Caco-2 (cell line): ENCODE measurements at regions not wholly inside any gene's neighbourhood (a gene's known extent, or its start where the extent isn't known, plus 50 kb on each side); places are given as distances from the start of the nearest gene placed in this dataset.

ENCODE experiments used
- BruUV-seq: library from RNA; stranded (reverse); fragments of 400-500 nt; replicated peaks from 2 replicates; lab custom pipeline; 2021; lab: Mats Ljungman, UMichigan
- CTCF ChIA-PET: fragments of 300-600 bp; sonication (Branson Sonifier 250); formaldehyde crosslinking; loops from one replicate; lab custom pipeline; 2022; ENCODE audit warnings: antibody characterized with exemption; lab: Charles Lee
- POLR2A ChIA-PET: fragments of 300-600 bp; sonication (Branson Sonifier 250); formaldehyde crosslinking; loops from one replicate; lab custom pipeline; 2022; ENCODE audit warnings: antibody characterized with exemption; lab: Charles Lee
- DNase-seq, 2 experiments: peaks; one replicate each; pipeline versions ENCODE4 v3.0.0 to v3.0.0-alpha.2; 2020 to 2022
- H3K27me3 ChIP-seq: replicated peaks from 2 replicates; pipeline ENCODE4 v1.6.0; 2011; ENCODE audit warnings: low read length; ENCODE audit not compliant: control insufficient read depth, insufficient read depth
- H3K36me3 ChIP-seq: 2 replicates; pipeline ENCODE4 v1.5.1; 2011; ENCODE audit warnings: low read length; ENCODE audit not compliant: control insufficient read depth, insufficient read depth
- H3K4me1 ChIP-seq: fragments of 250-450 bp; sonication (Bioruptor Pico); 2 replicates; pipeline ENCODE4 v1.5.1; 2020; ENCODE audit warnings: mild to moderate bottlenecking
- H3K4me3 ChIP-seq: 2 replicates; pipeline ENCODE4 v1.5.1; 2011; ENCODE audit warnings: low read depth, mild to moderate bottlenecking, control low read depth, low read length
- H3K9me3 ChIP-seq: fragments of 250-450 bp; sonication (Bioruptor Pico); 2 replicates; pipeline ENCODE4 v1.5.1; 2020; ENCODE audit warnings: mild to moderate bottlenecking, moderate library complexity
- H3K27ac Mint-ChIP-seq: one replicate; pipeline ENCODE4 v1.8.0; 2022; ENCODE audit warnings: mixed read lengths; ENCODE audit not compliant: unreplicated experiment
- H3K27me3 Mint-ChIP-seq: one replicate; pipeline ENCODE4 v1.8.0; 2022; ENCODE audit warnings: mixed read lengths; ENCODE audit not compliant: insufficient read depth, unreplicated experiment
- H3K36me3 Mint-ChIP-seq: one replicate; pipeline ENCODE4 v1.8.0; 2022; ENCODE audit warnings: mild to moderate bottlenecking, mixed read lengths; ENCODE audit not compliant: insufficient read depth, unreplicated experiment
- H3K4me1 Mint-ChIP-seq: one replicate; pipeline ENCODE4 v1.8.0; 2022; ENCODE audit warnings: low read depth, mixed read lengths; ENCODE audit not compliant: unreplicated experiment
- H3K4me3 Mint-ChIP-seq: one replicate; pipeline ENCODE4 v1.8.0; 2022; ENCODE audit warnings: mild to moderate bottlenecking, moderate library complexity, mixed read lengths; ENCODE audit not compliant: unreplicated experiment
- H3K9me3 Mint-ChIP-seq: one replicate; pipeline ENCODE4 v1.8.0; 2022; ENCODE audit warnings: mixed read lengths; ENCODE audit not compliant: unreplicated experiment
- CTCF ChIP-seq, 2 experiments: fragments of 200-600 bp in 1 of 2; IDR thresholded peaks; 1 replicate in 1 of 2; 2 replicates in 1 of 2; pipeline versions ENCODE4 v1.5.1 to v1.8.0; 2011 to 2022; ENCODE audit warnings: antibody characterized with exemption in 1 of 2, control low read depth in 1 of 2, inconsistent platforms in 1 of 2, low read depth in 1 of 2, low read length in 1 of 2, mild to moderate bottlenecking in 1 of 2, moderate library complexity in 1 of 2; ENCODE audit not compliant: insufficient read depth in 1 of 2, severe bottlenecking in 1 of 2, unreplicated experiment in 1 of 2
- intact Hi-C: fragments of 100-400 bp; cut with micrococcal nuclease; formaldehyde crosslinking; loops from one replicate; pipeline ENCODE4 v1.10.0; 2022; ENCODE audit not compliant: unreplicated experiment

GRCh38 chr2:6203291-6203959 is 511.2 kb downstream of the SOX11 start:
- intact Hi-C loops, result no loop called here
- Histone ChIP-seq H3K27me3 (no peaks in the 10 kb centered on the region; the same call in 1 of the 2 replicates), H3K4me1 (peaks cover 15% of the 10 kb centered on the region), H3K9me3 (0 out of 2 replicates have a peak, but pooled peaks cover 3% of the 10 kb centered on the region), H3K36me3 (no peaks in the 10 kb centered on the region), H3K4me3 (no peak overlapping the region)
- no peak for TF ChIP-seq CTCF (IDR thresholded peaks at IDR 0.05; ENCODE audit: insufficient read depth in 1 of 2, low read depth in 1 of 2, low read length in 1 of 2, severe bottlenecking in 1 of 2, unreplicated experiment in 1 of 2)
- ChIA-PET POLR2A (no interaction called here), CTCF (interaction anchor here (0.7 kb wide), 1 partner anchor 10 kb away, joined by 3 read pairs; no protein-coding TSS in a partner anchor)
- no peak for DNase-seq
- Mint-ChIP-seq H3K9me3 (peaks cover 24% of the 10 kb centered on the region), H3K36me3 (peaks cover 6% of the 10 kb centered on the region), H3K27me3 (no peaks in the 10 kb centered on the region), H3K4me3 (peak overlapping the region; percentile 53), H3K4me1 (peaks cover 12% of the 10 kb centered on the region), H3K27ac (peak overlapping the region; percentile 31)
- BruUV-seq, result no TSS peak

GRCh38 chr2:6206882-6207281 is 514.7 kb downstream of the SOX11 start:
- H3K27me3 Mint-ChIP-seq, result no peaks in the 10 kb centered on the region
- intact Hi-C loops, result no loop called here
- CTCF ChIA-PET, result no interaction called here

GRCh38 chr2:6211236-6211635 is 519.1 kb downstream of the SOX11 start:
- no TSS peak for BruUV-seq
- CTCF ChIA-PET, result no interaction called here
- H3K9me3 Mint-ChIP-seq, result peaks cover 26% of the 10 kb centered on the region
- H3K27me3 Mint-ChIP-seq, result no peaks in the 10 kb centered on the region
- H3K4me3 Mint-ChIP-seq, result no peak overlapping the region
- H3K36me3 Mint-ChIP-seq, result no peaks in the 10 kb centered on the region
- H3K4me1 Mint-ChIP-seq, result peaks cover 15% of the 10 kb centered on the region
- Histone ChIP-seq H3K4me1 (peaks cover 13% of the 10 kb centered on the region; the same call in 1 of the 2 replicates), H3K9me3 (no peaks in the 10 kb centered on the region; the same call in 1 of the 2 replicates), H3K27me3 (no peaks in the 10 kb centered on the region; the same call in 1 of the 2 replicates), H3K4me3 (no peak overlapping the region), H3K36me3 (no peaks in the 10 kb centered on the region)
- POLR2A ChIA-PET, result no interaction called here
- no peak for TF ChIP-seq CTCF (IDR thresholded peaks at IDR 0.05; ENCODE audit: insufficient read depth in 1 of 2, low read depth in 1 of 2, low read length in 1 of 2, severe bottlenecking in 1 of 2, unreplicated experiment in 1 of 2)
- no peak for DNase-seq
- H3K27ac Mint-ChIP-seq, result no peak overlapping the region
- intact Hi-C loops, result loop anchor here (10.0 kb wide), 1 partner anchor 276 kb away; no protein-coding TSS in a partner anchor

More at GRCh38 chr2:6206882-6207281, 514.7 kb downstream of the SOX11 start:
- no TSS peak for BruUV-seq
- H3K4me1 Mint-ChIP-seq, result peaks cover 18% of the 10 kb centered on the region
- no peaks in the 10 kb centered on the region; the same call in 1 of the 2 replicates for H3K27me3 ChIP-seq
- POLR2A ChIA-PET, result no interaction called here
- peaks cover 25% of the 10 kb centered on the region for H3K4me1 ChIP-seq
- H3K36me3 Mint-ChIP-seq, result peaks cover 6% of the 10 kb centered on the region
- no peak overlapping the region for H3K4me3 ChIP-seq
- DNase-seq, result no peak
- peaks cover 25% of the 10 kb centered on the region for H3K9me3 Mint-ChIP-seq
- H3K27ac Mint-ChIP-seq, result no peak overlapping the region
- no peak for TF ChIP-seq CTCF (IDR thresholded peaks at IDR 0.05; ENCODE audit: insufficient read depth in 1 of 2, low read depth in 1 of 2, low read length in 1 of 2, severe bottlenecking in 1 of 2, unreplicated experiment in 1 of 2)
- no peak overlapping the region for H3K4me3 Mint-ChIP-seq
- no peaks in the 10 kb centered on the region; the same call in 1 of the 2 replicates for H3K9me3 ChIP-seq
- no peaks in the 10 kb centered on the region for H3K36me3 ChIP-seq
